LNCaP clone FGC (cell line): ENCODE measurements at regions not wholly inside any gene's neighbourhood (a gene's known extent, or its start where the extent isn't known, plus 50 kb on each side); places are given as distances from the start of the nearest gene placed in this dataset.

Experiments used
- DNase-seq: peaks from one replicate; pipeline ENCODE4 v3.0.0-alpha.2; 2011; ENCODE audit warnings: low read depth
- H3K4me3 ChIP-seq: 2 replicates; pipeline ENCODE4 v1.5.1; 2011; ENCODE audit warnings: mild to moderate bottlenecking, low read depth, low read length, control low read depth
- CTCF ChIP-seq: IDR thresholded peaks from 2 replicates; pipeline ENCODE4 v1.5.1; 2012; ENCODE audit warnings: mild to moderate bottlenecking; ENCODE audit not compliant: control insufficient read depth, insufficient read depth; ENCODE audit errors: extremely low read depth

GRCh38 chr1:59137968-59138367 lies 158.9 kb upstream of the FGGY start:
- TF ChIP-seq CTCF, result no peak
- no peak overlapping the region for H3K4me3 ChIP-seq
- no peak for DNase-seq

- DNase-seq, result no peak
- no peak for TF ChIP-seq CTCF
- no peak overlapping the region for H3K4me3 ChIP-seq
Measured at GRCh38 chr1:59138402-59138801, 158.5 kb upstream of the FGGY start.

GRCh38 chr1:59139396-59139795 lies 157.5 kb upstream of the FGGY start:
- no peak for TF ChIP-seq CTCF
- DNase-seq, result no peak
- no peak overlapping the region for H3K4me3 ChIP-seq

DNA sequence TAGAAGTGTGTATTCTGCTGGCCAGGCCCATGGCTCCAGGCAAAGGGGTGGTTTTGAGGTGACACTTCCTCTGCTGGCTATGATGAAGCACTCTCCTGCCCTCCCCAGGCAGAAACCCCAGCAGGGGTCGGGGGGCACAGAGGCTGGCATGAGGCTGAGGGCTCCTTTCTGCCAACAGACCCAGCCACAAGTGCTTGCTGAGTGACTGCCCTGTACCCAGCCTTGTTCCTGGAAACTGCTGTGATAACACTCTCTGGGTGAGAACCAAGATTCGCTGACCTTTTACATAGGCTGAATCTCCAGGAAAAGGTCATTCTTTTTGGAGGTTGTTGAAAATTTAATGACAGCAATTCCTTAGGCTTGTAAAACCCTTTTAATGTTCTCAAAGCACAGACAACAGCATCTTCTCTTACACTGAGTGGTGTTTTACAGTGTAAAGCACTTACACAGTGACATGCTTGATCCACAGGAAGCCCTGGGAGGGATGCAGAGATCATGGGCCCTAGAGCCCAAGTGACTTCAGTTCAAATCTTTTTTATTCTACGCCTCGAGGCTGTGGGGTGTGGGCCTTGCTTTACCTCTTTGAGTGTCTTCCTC lies 155.5 kb upstream of the FGGY start:
- TF ChIP-seq CTCF, result no peak
- no peak for DNase-seq
- H3K4me3 ChIP-seq, result no peak overlapping the region

- TF ChIP-seq CTCF, result no peak
- no peak for DNase-seq
- H3K4me3 ChIP-seq, result no peak overlapping the region
Measured at GRCh38 chr1:59142311-59143132, 154.4 kb upstream of the FGGY start.

DNA sequence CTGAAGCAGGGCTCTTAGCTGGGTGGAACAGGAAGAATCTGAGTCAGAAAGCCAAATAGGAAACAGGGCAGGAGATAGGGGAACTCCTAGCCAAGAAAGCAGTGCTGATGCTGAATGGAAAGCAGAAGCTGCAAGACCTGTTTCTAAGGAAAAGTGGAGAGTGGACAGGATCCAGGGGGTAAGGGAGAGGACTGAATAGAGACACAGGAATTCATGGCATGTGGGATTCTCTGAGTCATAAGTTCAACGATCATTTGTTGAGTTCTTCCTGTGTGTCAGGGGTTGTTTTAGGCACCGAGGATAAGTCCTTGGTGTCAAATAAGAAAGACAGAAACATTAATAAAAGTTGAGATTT lies 153.8 kb upstream of the FGGY start:
- DNase-seq, result peak; percentile 57
- TF ChIP-seq CTCF, result no peak

DNA sequence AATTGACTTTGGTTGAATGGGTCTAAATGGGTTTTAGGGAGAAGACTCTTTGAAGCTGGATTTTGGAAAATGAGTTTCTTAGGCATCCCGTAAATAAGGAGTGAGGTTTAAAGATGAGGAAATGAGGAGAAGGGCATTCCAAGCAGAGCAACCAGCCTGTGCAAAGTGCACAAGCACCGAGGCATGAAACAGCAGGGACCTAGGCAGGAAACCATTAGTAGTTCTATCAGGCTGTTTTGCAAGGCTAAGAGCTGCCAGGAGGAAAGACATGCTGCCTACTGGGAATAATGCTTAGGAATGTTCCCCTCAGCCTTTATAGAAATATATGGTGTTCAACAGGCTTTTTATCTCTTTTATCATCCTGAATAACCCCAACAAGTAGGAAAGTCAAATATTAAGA lies 153.1 kb upstream of the FGGY start:
- H3K4me3 ChIP-seq, result no peak overlapping the region
- DNase-seq, result no peak
- TF ChIP-seq CTCF, result no peak

More for the DNA sequence above, 153.8 kb upstream of the FGGY start:
- no peak overlapping the region for H3K4me3 ChIP-seq
